ENCODE measurements at regions not wholly inside any gene's neighbourhood (a gene's known extent, or its start where the extent isn't known, plus 50 kb on each side); places are given as distances from the start of the nearest gene placed in this dataset.

DNA sequence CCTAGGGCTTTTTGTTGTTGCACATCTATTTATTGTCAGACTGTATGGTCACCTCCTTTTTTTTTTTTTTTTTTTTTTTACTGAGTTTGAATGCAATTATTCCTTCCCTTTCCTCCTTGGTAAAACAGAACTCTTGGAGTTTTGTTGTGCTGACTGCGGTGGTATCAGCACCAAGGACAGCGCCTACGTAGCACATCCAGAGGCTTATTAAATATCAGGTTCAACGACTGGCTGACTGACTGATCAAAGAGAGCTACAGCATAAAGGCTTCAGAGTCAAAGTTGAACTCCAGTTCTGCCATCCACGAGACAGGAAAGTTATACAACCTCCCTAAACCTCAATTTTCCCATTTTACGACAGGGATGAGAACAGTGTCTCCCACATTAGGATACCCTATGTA is 86.1 kb upstream of the RBFOX1 start:
- no peak for TF ChIP-seq POLR2A (IDR thresholded peaks at IDR 0.05)
- TF ChIP-seq, protein P1, sequence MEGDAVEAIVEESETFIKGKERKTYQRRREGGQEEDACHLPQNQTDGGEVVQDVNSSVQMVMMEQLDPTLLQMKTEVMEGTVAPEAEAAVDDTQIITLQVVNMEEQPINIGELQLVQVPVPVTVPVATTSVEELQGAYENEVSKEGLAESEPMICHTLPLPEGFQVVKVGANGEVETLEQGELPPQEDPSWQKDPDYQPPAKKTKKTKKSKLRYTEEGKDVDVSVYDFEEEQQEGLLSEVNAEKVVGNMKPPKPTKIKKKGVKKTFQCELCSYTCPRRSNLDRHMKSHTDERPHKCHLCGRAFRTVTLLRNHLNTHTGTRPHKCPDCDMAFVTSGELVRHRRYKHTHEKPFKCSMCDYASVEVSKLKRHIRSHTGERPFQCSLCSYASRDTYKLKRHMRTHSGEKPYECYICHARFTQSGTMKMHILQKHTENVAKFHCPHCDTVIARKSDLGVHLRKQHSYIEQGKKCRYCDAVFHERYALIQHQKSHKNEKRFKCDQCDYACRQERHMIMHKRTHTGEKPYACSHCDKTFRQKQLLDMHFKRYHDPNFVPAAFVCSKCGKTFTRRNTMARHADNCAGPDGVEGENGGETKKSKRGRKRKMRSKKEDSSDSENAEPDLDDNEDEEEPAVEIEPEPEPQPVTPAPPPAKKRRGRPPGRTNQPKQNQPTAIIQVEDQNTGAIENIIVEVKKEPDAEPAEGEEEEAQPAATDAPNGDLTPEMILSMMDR (IDR thresholded peaks at IDR 0.05): no peak

Data from uterus (tissue), 2 donors.